ENCODE measurements at regions not wholly inside any gene's neighbourhood (a gene's known extent, or its start where the extent isn't known, plus 50 kb on each side); places are given as distances from the start of the nearest gene placed in this dataset.

DNA sequence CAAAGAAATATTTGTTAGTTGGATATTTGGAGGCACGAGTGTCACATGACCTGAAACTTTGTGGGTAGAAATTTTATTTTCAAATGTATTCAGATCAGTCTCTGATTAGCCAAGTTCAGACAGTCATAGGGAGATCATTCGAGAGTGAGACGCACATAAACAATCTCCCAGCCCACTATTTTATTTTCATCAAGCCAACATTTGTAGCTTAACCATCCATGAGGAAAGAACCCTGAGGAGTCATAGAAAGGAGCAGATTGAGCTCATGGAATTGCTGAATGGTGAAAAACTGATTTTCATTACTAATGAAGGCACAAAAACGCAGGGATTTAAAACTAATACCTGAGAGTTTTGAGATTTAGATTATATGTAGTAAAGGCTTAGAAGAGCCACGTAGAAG lies 548.7 kb downstream of the NSUN3 start:
- 78 to 84% methylated on average over 5 of the region's 5 CpGs for WGBS, 2 donors (ENCODE audit: low coverage in 1 of 2)
- in situ Hi-C loops (cut with MboI; ENCODE audit: low pct_ligation_motif_present in 1 of 4, low pct_unique_long_range_greater_than_20kb in 1 of 4, low sequenced_read_pairs in 3 of 4) (no loop called here), intact Hi-C loops (cut with DNase I; ENCODE audit: low total_unique reads) (no loop called here)

DNA sequence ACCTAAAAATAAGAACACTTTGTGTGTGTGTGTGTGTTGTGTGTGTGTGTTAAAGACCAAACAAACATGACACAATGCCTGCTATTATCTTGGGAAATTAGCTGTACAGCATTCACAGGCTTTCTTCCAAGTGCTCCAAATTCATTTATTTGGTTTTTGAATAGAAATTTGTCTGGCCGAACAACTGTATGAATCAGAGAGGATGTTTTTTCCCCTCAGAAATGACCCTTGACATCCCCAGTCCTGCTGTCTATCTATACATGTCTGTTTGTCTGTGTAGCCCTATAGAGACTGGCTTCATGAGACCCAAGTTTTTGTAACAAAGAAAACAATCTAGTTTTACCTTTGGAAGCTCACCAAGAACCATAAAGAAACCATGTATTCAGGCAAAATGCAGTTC lies 549.8 kb downstream of the NSUN3 start:
- TF ChIP-seq EP300 (IDR thresholded peaks at IDR 0.05; ENCODE audit: low read depth) = no peak
- TF ChIP-seq, protein P1, sequence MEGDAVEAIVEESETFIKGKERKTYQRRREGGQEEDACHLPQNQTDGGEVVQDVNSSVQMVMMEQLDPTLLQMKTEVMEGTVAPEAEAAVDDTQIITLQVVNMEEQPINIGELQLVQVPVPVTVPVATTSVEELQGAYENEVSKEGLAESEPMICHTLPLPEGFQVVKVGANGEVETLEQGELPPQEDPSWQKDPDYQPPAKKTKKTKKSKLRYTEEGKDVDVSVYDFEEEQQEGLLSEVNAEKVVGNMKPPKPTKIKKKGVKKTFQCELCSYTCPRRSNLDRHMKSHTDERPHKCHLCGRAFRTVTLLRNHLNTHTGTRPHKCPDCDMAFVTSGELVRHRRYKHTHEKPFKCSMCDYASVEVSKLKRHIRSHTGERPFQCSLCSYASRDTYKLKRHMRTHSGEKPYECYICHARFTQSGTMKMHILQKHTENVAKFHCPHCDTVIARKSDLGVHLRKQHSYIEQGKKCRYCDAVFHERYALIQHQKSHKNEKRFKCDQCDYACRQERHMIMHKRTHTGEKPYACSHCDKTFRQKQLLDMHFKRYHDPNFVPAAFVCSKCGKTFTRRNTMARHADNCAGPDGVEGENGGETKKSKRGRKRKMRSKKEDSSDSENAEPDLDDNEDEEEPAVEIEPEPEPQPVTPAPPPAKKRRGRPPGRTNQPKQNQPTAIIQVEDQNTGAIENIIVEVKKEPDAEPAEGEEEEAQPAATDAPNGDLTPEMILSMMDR (IDR thresholded peaks at IDR 0.05) = no peak
- no peaks in the 10 kb centered on the region for H3K36me3 ChIP-seq
- WGBS, 2 donors (ENCODE audit: low coverage in 1 of 2) = 60 to 71% methylated on average over 1 of the region's 1 CpG
- intact Hi-C loops (cut with DNase I; ENCODE audit: low total_unique reads) (no loop called here), in situ Hi-C loops (cut with MboI; ENCODE audit: low pct_ligation_motif_present in 1 of 4, low pct_unique_long_range_greater_than_20kb in 1 of 4, low sequenced_read_pairs in 3 of 4) (no loop called here)
- no peak overlapping the region for H3K27ac ChIP-seq
- H3K27me3 ChIP-seq = no peaks in the 10 kb centered on the region
- H3K9me3 ChIP-seq = no peaks in the 10 kb centered on the region
- no peak for DNase-seq
- no peaks in the 10 kb centered on the region for H3K4me1 ChIP-seq
- no peak overlapping the region for H3K4me3 ChIP-seq

More for the DNA sequence above, 548.7 kb downstream of the NSUN3 start:
- no peaks in the 10 kb centered on the region for H3K27me3 ChIP-seq
- H3K36me3 ChIP-seq = no peaks in the 10 kb centered on the region
- no peak overlapping the region for H3K4me3 ChIP-seq
- H3K9me3 ChIP-seq = no peaks in the 10 kb centered on the region
- H3K4me1 ChIP-seq = no peaks in the 10 kb centered on the region
- TF ChIP-seq, protein P1 (IDR thresholded peaks at IDR 0.05) = no peak
- TF ChIP-seq EP300 (IDR thresholded peaks at IDR 0.05; ENCODE audit: low read depth) (no peak), POLR2A (IDR thresholded peaks at IDR 0.05) (no peak), POLR2AphosphoS5 (IDR thresholded peaks at IDR 0.05) (no peak)
- no peak overlapping the region for H3K27ac ChIP-seq
- no peak for DNase-seq

DNA sequence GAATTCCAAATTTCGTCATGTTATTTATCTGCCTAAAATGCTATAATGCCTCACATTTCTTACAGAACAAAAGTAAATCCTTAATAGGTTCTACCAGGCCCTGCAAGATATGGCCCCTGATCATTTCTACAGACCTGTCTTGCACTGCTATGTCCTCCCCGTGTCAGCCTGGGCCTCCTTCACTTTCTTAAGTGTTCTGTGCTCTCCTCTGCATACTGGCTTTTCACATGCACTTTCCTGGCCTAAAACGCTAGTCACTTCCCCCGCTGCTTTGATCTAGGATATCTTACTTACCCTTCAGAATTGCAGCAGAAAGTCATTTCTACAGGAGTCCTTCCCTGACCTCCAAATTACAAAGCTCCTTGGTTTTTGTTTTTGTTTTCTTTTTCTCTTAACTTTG lies 551.3 kb downstream of the NSUN3 start:
- 79 to 88% methylated on average over 4 of the region's 4 CpGs for WGBS, 2 donors (ENCODE audit: low coverage in 1 of 2)
- DNase-seq = no peak
- H3K9me3 ChIP-seq = no peaks in the 10 kb centered on the region
- H3K4me1 ChIP-seq = no peaks in the 10 kb centered on the region
- in situ Hi-C loops (cut with MboI; ENCODE audit: low pct_ligation_motif_present in 1 of 4, low pct_unique_long_range_greater_than_20kb in 1 of 4, low sequenced_read_pairs in 3 of 4) = no loop called here
- no peak overlapping the region for H3K27ac ChIP-seq
- H3K4me3 ChIP-seq = no peak overlapping the region
- intact Hi-C loops (cut with DNase I; ENCODE audit: low total_unique reads) = no loop called here
- TF ChIP-seq POLR2A (IDR thresholded peaks at IDR 0.05) (no peak), EP300 (IDR thresholded peaks at IDR 0.05; ENCODE audit: low read depth) (no peak), POLR2AphosphoS5 (IDR thresholded peaks at IDR 0.05) (no peak)
- TF ChIP-seq, protein P1 (IDR thresholded peaks at IDR 0.05) = no peak
- H3K27me3 ChIP-seq = no peaks in the 10 kb centered on the region
- no peaks in the 10 kb centered on the region for H3K36me3 ChIP-seq

DNA sequence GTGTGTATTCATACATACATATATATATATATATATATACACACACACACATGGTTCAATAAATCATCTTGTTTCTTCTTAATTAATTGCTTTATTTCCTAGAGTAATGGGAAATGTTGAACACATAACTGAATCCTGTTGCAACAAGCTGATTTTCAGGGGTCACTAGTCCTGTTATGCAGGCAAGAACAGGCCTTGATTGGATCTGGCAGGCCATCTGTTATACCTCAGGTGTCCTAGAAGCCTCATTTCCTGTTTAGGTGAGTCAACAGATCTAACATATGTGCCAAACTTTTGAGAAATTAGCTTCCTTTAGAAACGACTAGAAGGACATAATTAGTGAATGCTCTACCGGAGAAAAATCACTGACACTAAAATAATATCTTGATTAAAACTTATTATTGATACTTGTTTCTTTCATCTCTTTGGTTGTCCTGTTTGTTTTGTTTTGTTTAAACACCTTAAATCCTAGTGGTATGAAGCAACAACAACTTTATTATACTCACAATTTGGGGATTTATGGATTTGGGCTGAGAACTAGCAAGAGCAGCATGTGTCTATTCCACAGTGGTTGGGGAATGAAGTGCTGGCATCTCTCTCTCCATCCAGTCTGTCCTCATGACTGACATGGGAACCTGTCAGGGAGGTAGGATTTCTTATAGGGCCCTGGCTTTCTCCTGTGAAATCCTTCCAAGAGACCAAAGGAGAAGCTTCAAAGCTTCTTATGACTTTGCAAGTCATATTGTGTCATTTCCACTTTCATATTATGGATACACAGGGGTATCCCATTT lies 552.6 kb downstream of the NSUN3 start:
- intact Hi-C loops (cut with DNase I; ENCODE audit: low total_unique reads) = no loop called here
- in situ Hi-C loops (cut with MboI; ENCODE audit: low pct_ligation_motif_present in 1 of 4, low pct_unique_long_range_greater_than_20kb in 1 of 4, low sequenced_read_pairs in 3 of 4) = no loop called here
- no peak for TF ChIP-seq EP300 (IDR thresholded peaks at IDR 0.05; ENCODE audit: low read depth)
- TF ChIP-seq, protein P1 (IDR thresholded peaks at IDR 0.05) = no peak
- TF ChIP-seq POLR2A (IDR thresholded peaks at IDR 0.05) = no peak
- TF ChIP-seq POLR2AphosphoS5 (IDR thresholded peaks at IDR 0.05) = no peak
- no peak for DNase-seq
- Histone ChIP-seq H3K36me3 (no peaks in the 10 kb centered on the region), H3K9me3 (no peaks in the 10 kb centered on the region), H3K4me1 (no peaks in the 10 kb centered on the region), H3K27me3 (no peaks in the 10 kb centered on the region), H3K27ac (no peak overlapping the region), H3K4me3 (no peak overlapping the region)
- 38 to 53% methylated on average over 2 of the region's 2 CpGs for WGBS, 2 donors (ENCODE audit: low coverage in 1 of 2)

Measured in transverse colon (tissue), 4 donors.